ENCODE measurements at regions not wholly inside any gene's neighbourhood (a gene's known extent, or its start where the extent isn't known, plus 50 kb on each side); places are given as distances from the start of the nearest gene placed in this dataset.

DNA sequence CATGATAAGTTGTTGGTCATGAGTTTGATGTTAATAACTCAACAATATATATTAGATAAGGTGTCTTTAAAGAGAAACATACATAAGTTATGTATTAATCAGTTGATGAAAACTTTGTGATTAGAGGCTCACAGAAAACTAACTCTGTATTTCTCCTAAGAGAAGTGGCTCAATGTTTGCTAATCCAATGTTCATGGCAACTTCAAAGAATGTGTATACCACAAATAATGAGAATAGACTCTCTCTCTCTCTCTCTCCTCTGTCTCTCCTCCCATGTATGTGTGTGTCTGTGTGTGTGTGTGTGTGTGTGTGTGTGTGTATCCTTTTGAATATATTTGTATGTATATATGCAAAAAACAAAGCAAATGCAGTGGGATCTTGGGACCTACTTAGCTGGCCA lies 1304.9 kb downstream of the MRPL39 start:
- no peaks in the 10 kb centered on the region for H3K36me3 ChIP-seq (ENCODE audit: control insufficient read depth in 3 of 3, insufficient read depth in 2 of 3, low read depth in 1 of 3, low read length in 3 of 3)
- DNase-seq (no peak), FAIRE-seq (no peak)
- no peaks in the 10 kb centered on the region for H3K27me3 ChIP-seq (ENCODE audit: control insufficient read depth in 3 of 3, insufficient read depth in 3 of 3, low read length in 3 of 3)
- H3K9me3 ChIP-seq (ENCODE audit: control insufficient read depth in 2 of 2, insufficient read depth in 1 of 2, low read depth in 1 of 2, low read length in 1 of 2), result peaks cover 0 to 2% of the 10 kb centered on the region in 2 donors
- no peak overlapping the region for H3K4me3 ChIP-seq (ENCODE audit: low read depth in 1 of 3, low read length in 3 of 3)
- no peak overlapping the region for H3K27ac ChIP-seq (ENCODE audit: low read depth in 1 of 3, low read length in 2 of 3)
- H3K4me1 ChIP-seq (ENCODE audit: control insufficient read depth in 3 of 3, insufficient read depth in 2 of 3, low read depth in 1 of 3, low read length in 2 of 3), result no peaks in the 10 kb centered on the region

DNA sequence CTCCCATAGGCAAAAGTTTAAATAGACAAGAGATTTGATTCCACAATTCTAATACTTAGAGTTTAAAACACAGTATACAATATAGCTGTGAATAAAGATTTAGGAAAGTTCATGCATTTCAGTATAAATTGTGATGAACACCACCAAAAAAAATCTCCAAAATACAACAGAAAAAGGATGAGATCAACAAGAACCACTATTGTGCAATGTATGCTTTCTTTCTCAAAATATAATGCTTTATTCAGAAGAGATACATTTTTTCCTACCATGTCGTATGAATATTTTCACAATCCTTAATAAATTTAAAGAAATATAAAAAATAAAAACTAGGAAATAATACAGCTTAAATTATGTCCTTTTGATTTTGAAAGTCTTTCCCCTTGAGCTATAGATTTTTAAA lies 1309.2 kb downstream of the MRPL39 start:
- H3K4me1 ChIP-seq (ENCODE audit: control insufficient read depth in 3 of 3, insufficient read depth in 2 of 3, low read depth in 1 of 3, low read length in 2 of 3), result no peaks in the 10 kb centered on the region
- FAIRE-seq, result no peak
- WGBS, 3 donors, result 75 to 90% (median 90%) methylated on average over 1 of the region's 1 CpG
- H3K36me3 ChIP-seq (ENCODE audit: control insufficient read depth in 3 of 3, insufficient read depth in 2 of 3, low read depth in 1 of 3, low read length in 3 of 3), result no peaks in the 10 kb centered on the region
- H3K4me3 ChIP-seq (ENCODE audit: low read depth in 1 of 3, low read length in 3 of 3), result no peak overlapping the region
- DNase-seq, result no peak
- H3K27me3 ChIP-seq (ENCODE audit: control insufficient read depth in 3 of 3, insufficient read depth in 3 of 3, low read length in 3 of 3), result no peaks in the 10 kb centered on the region
- peaks cover 0 to 2% of the 10 kb centered on the region in 2 donors for H3K9me3 ChIP-seq (ENCODE audit: control insufficient read depth in 2 of 2, insufficient read depth in 1 of 2, low read depth in 1 of 2, low read length in 1 of 2)
- no peak overlapping the region for H3K27ac ChIP-seq (ENCODE audit: low read depth in 1 of 3, low read length in 2 of 3)

DNA sequence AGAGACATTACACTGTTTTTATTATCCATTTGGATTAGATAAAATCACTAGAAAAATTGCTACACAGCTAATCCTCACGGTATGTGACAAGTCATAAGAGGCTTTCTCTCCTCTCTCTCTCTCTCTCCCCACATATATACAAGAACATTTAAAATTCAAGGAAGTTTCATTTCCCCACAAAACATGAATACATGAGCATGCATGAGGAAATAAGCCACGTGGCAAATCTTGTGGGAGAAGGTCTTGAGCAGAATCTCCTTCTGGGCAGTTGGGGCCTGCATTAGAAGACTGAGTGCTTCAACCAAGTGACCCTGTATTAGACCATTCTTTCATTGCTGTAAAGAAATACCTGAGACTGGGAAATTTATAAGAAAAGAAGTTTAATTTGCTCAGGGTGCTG lies 1313.1 kb downstream of the MRPL39 start:
- H3K9me3 ChIP-seq (ENCODE audit: control insufficient read depth in 2 of 2, insufficient read depth in 1 of 2, low read depth in 1 of 2, low read length in 1 of 2), result no peaks in the 10 kb centered on the region
- DNase-seq (no peak), FAIRE-seq (no peak)
- H3K4me3 ChIP-seq (ENCODE audit: low read depth in 1 of 3, low read length in 3 of 3), result no peak overlapping the region
- no peaks in the 10 kb centered on the region for H3K36me3 ChIP-seq (ENCODE audit: control insufficient read depth in 3 of 3, insufficient read depth in 2 of 3, low read depth in 1 of 3, low read length in 3 of 3)
- no peaks in the 10 kb centered on the region for H3K27me3 ChIP-seq (ENCODE audit: control insufficient read depth in 3 of 3, insufficient read depth in 3 of 3, low read length in 3 of 3)
- no peak overlapping the region for H3K27ac ChIP-seq (ENCODE audit: low read depth in 1 of 3, low read length in 2 of 3)
- H3K4me1 ChIP-seq (ENCODE audit: control insufficient read depth in 3 of 3, insufficient read depth in 2 of 3, low read depth in 1 of 3, low read length in 2 of 3), result no peaks in the 10 kb centered on the region
- WGBS, 3 donors, result 23 to 49% (median 30%) methylated on average over 2 of the region's 2 CpGs

DNA sequence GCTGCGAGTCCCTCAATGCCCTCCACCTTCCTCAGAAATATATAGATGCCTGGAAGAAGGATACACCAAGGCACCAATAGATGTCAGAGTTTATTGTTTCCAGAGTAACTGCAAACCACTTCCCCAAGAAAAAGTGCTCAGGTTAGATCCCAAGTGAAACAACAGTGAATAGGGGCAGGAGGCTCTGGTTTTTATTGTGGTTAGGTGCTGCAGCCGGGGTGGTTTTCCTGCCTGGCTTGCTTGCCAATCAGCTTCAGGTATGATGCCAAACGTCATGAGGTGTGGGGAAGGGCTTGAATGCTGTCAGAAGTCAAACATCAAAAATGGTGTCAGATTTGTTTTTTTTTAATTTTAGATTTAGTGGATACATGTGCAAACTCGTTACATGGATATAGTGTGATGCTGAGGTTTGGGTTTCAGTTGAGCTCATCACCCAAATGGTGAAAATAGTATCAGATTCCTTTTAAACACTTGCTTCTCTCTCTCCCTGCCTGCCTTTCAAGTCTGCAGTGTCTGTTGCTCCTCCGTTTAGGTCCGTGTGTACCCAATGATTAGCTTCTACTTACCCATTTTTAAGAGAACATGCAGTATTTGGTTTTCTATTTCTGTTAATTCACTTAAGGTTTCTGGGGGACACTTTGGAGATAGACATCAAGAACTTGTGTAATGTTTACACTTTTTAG lies 1317.0 kb downstream of the MRPL39 start:
- Histone ChIP-seq H3K4me3 (ENCODE audit: low read depth in 1 of 3, low read length in 3 of 3) (no peak overlapping the region), H3K36me3 (ENCODE audit: control insufficient read depth in 3 of 3, insufficient read depth in 2 of 3, low read depth in 1 of 3, low read length in 3 of 3) (no peaks in the 10 kb centered on the region), H3K27ac (ENCODE audit: low read depth in 1 of 3, low read length in 2 of 3) (no peak overlapping the region), H3K4me1 (ENCODE audit: control insufficient read depth in 3 of 3, insufficient read depth in 2 of 3, low read depth in 1 of 3, low read length in 2 of 3) (no peaks in the 10 kb centered on the region), H3K27me3 (ENCODE audit: control insufficient read depth in 3 of 3, insufficient read depth in 3 of 3, low read length in 3 of 3) (no peaks in the 10 kb centered on the region), H3K9me3 (ENCODE audit: control insufficient read depth in 2 of 2, insufficient read depth in 1 of 2, low read depth in 1 of 2, low read length in 1 of 2) (peaks cover 0 to 2% of the 10 kb centered on the region in 2 donors)
- DNase-seq (no peak), FAIRE-seq (no peak)
- WGBS, 3 donors, result 43 to 55% (median 45%) methylated on average over 6 of the region's 6 CpGs

DNA sequence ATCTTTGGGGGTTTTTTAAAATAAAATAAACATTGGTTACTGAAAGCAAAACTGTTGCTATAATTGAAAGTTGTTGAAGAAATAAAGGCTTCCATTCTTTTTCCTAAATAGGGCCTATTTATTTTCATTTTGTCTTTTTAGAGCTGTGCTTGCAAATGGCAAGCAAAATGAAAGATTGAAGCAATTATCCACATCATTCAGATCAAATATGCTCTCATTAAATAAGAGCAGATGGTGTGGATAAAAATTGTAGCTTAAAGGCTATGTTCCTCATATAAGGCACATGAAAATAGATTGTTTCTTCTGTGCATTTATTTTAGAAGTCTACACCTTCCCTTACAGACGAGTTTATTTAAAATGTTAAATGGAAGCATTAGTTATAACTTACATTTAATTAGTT lies 1317.7 kb downstream of the MRPL39 start:
- no peak for DNase-seq
- 51 to 71% (median 55%) methylated on average over 1 of the region's 1 CpG for WGBS, 3 donors
- Histone ChIP-seq H3K27ac (ENCODE audit: low read depth in 1 of 3, low read length in 2 of 3) (no peak overlapping the region), H3K9me3 (ENCODE audit: control insufficient read depth in 2 of 2, insufficient read depth in 1 of 2, low read depth in 1 of 2, low read length in 1 of 2) (peaks cover 0 to 2% of the 10 kb centered on the region in 2 donors), H3K27me3 (ENCODE audit: control insufficient read depth in 3 of 3, insufficient read depth in 3 of 3, low read length in 3 of 3) (no peaks in the 10 kb centered on the region), H3K4me3 (ENCODE audit: low read depth in 1 of 3, low read length in 3 of 3) (no peak overlapping the region), H3K36me3 (ENCODE audit: control insufficient read depth in 3 of 3, insufficient read depth in 2 of 3, low read depth in 1 of 3, low read length in 3 of 3) (no peaks in the 10 kb centered on the region), H3K4me1 (ENCODE audit: control insufficient read depth in 3 of 3, insufficient read depth in 2 of 3, low read depth in 1 of 3, low read length in 2 of 3) (no peaks in the 10 kb centered on the region)
- no peak for FAIRE-seq

DNA sequence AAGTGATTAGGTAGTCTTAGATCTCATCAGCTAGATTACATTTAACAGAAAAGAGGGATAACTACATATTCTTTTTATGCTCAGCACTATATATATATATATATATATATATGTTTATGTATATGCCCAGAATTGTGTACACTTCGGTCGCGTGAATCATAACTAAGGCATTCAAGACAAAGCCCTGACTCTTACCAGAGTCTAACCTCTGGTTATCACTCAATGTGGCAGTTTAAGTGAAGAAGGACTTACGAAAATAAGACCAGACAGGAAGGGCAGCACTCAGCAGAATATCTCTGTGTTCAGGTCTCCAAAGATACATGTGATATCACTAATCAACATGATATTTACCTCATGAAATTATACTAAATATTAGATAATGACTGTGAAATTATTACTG lies 1326.7 kb downstream of the MRPL39 start:
- no peak for DNase-seq
- H3K4me1 ChIP-seq (ENCODE audit: control insufficient read depth in 3 of 3, insufficient read depth in 2 of 3, low read depth in 1 of 3, low read length in 2 of 3), result no peaks in the 10 kb centered on the region
- 67 to 82% (median 79%) methylated on average over 4 of the region's 4 CpGs for WGBS, 3 donors
- H3K27me3 ChIP-seq (ENCODE audit: control insufficient read depth in 3 of 3, insufficient read depth in 3 of 3, low read length in 3 of 3), result no peaks in the 10 kb centered on the region
- FAIRE-seq, result no peak
- no peaks in the 10 kb centered on the region for H3K9me3 ChIP-seq (ENCODE audit: control insufficient read depth in 2 of 2, insufficient read depth in 1 of 2, low read depth in 1 of 2, low read length in 1 of 2)
- no peaks in the 10 kb centered on the region for H3K36me3 ChIP-seq (ENCODE audit: control insufficient read depth in 3 of 3, insufficient read depth in 2 of 3, low read depth in 1 of 3, low read length in 3 of 3)
- no peak overlapping the region for H3K27ac ChIP-seq (ENCODE audit: low read depth in 1 of 3, low read length in 2 of 3)
- no peak overlapping the region for H3K4me3 ChIP-seq (ENCODE audit: low read depth in 1 of 3, low read length in 3 of 3)

DNA sequence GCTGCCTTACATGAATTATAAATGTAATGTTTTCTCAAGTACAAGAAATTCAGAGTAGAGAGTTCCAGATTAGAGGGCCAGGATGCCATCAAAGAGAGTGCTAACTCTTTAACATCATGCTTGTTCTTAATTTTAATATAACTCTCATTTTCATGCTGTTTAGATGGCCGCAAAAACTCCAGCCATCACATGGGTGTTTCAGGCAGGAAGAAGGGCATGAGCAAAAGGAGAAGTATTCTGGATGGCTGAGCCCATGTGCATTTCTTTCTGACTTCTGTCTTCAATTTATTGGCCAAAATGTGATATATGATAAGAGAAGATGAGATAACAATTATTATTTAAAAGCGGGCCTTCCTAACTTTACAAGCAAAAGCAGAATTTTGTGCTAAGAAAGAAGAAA lies 1328.6 kb downstream of the MRPL39 start:
- Histone ChIP-seq H3K4me3 (ENCODE audit: low read depth in 1 of 3, low read length in 3 of 3) (no peak overlapping the region), H3K27ac (ENCODE audit: low read depth in 1 of 3, low read length in 2 of 3) (no peak overlapping the region), H3K36me3 (ENCODE audit: control insufficient read depth in 3 of 3, insufficient read depth in 2 of 3, low read depth in 1 of 3, low read length in 3 of 3) (no peaks in the 10 kb centered on the region), H3K9me3 (ENCODE audit: control insufficient read depth in 2 of 2, insufficient read depth in 1 of 2, low read depth in 1 of 2, low read length in 1 of 2) (no peaks in the 10 kb centered on the region), H3K4me1 (ENCODE audit: control insufficient read depth in 3 of 3, insufficient read depth in 2 of 3, low read depth in 1 of 3, low read length in 2 of 3) (no peaks in the 10 kb centered on the region), H3K27me3 (ENCODE audit: control insufficient read depth in 3 of 3, insufficient read depth in 3 of 3, low read length in 3 of 3) (no peaks in the 10 kb centered on the region)
- WGBS, 3 donors, result 88 to 97% (median 88%) methylated on average over 2 of the region's 2 CpGs
- no peak for FAIRE-seq
- DNase-seq, result no peak

DNA sequence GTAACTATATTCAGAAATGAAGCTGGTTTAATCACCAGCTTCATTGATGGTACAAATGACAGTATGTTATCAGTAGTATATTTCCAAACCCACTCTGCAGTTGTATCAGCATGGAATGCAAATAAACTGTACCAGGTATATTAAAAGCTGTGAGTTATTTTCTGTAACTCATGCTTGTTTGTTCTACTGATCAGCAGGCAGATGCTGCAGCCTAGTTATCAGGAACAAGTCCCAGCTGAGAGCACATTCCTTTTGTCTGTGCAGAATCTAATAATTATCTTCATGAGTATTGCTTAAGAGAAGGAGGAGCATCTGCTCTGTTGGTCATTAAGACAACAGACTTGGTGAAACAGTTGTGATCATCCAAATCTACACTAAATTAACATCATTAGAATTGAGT lies 1331.1 kb downstream of the MRPL39 start:
- DNase-seq (no peak), FAIRE-seq (no peak)
- H3K9me3 ChIP-seq (ENCODE audit: control insufficient read depth in 2 of 2, insufficient read depth in 1 of 2, low read depth in 1 of 2, low read length in 1 of 2), result no peaks in the 10 kb centered on the region
- no peak overlapping the region for H3K4me3 ChIP-seq (ENCODE audit: low read depth in 1 of 3, low read length in 3 of 3)
- H3K27ac ChIP-seq (ENCODE audit: low read depth in 1 of 3, low read length in 2 of 3), result no peak overlapping the region
- H3K27me3 ChIP-seq (ENCODE audit: control insufficient read depth in 3 of 3, insufficient read depth in 3 of 3, low read length in 3 of 3), result no peaks in the 10 kb centered on the region
- H3K36me3 ChIP-seq (ENCODE audit: control insufficient read depth in 3 of 3, insufficient read depth in 2 of 3, low read depth in 1 of 3, low read length in 3 of 3), result no peaks in the 10 kb centered on the region
- H3K4me1 ChIP-seq (ENCODE audit: control insufficient read depth in 3 of 3, insufficient read depth in 2 of 3, low read depth in 1 of 3, low read length in 2 of 3), result no peaks in the 10 kb centered on the region

DNA sequence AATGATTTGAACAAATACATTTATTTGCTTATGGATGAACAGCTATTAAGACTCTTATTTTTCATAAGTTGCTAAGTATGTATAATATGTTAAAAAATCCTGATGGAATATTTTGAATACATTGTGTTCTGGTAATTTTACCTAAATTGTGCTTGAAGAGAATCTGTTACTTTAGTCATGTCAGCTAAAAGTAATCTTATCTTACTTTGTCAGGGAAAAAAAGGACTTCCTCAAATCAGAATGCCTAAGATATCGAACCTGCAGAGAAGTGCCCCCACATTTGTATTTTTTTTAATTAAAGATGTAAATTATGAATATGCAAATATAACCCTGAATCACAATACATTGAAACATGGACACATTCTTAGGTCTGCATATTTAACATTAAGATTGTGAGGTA lies 1331.7 kb downstream of the MRPL39 start:
- FAIRE-seq, result no peak
- no peaks in the 10 kb centered on the region for H3K27me3 ChIP-seq (ENCODE audit: control insufficient read depth in 3 of 3, insufficient read depth in 3 of 3, low read length in 3 of 3)
- no peaks in the 10 kb centered on the region for H3K9me3 ChIP-seq (ENCODE audit: control insufficient read depth in 2 of 2, insufficient read depth in 1 of 2, low read depth in 1 of 2, low read length in 1 of 2)
- no peak for DNase-seq
- no peak overlapping the region for H3K27ac ChIP-seq (ENCODE audit: low read depth in 1 of 3, low read length in 2 of 3)
- 17 to 37% (median 23%) methylated on average over 1 of the region's 1 CpG for WGBS, 3 donors
- H3K36me3 ChIP-seq (ENCODE audit: control insufficient read depth in 3 of 3, insufficient read depth in 2 of 3, low read depth in 1 of 3, low read length in 3 of 3), result no peaks in the 10 kb centered on the region
- no peak overlapping the region for H3K4me3 ChIP-seq (ENCODE audit: low read depth in 1 of 3, low read length in 3 of 3)
- no peaks in the 10 kb centered on the region for H3K4me1 ChIP-seq (ENCODE audit: control insufficient read depth in 3 of 3, insufficient read depth in 2 of 3, low read depth in 1 of 3, low read length in 2 of 3)
